HG03097 (cell line): ENCODE measurements at regions not wholly inside any gene's neighbourhood (a gene's known extent, or its start where the extent isn't known, plus 50 kb on each side); places are given as distances from the start of the nearest gene placed in this dataset.
"Not testable (repeated sequence)": the region's sequence is repeated elsewhere in the genome, so short reads cannot be mapped to it uniquely, and the experiment has no call there.

Experiments
- ATAC-seq: cut with Tn5 transposase; IDR thresholded peaks from one replicate; pipeline ENCODE4 v1.9.1; 2021; ENCODE audit not compliant: unreplicated experiment, low FRiP score

- no peak for ATAC-seq
Observed at GRCh38 chr21:15301014-15301413, 236.2 kb upstream of the NRIP1 start.

GRCh38 chr21:15301736-15302135 lies 236.9 kb upstream of the NRIP1 start:
- ATAC-seq: no peak

GRCh38 chr21:15306271-15306670 lies 241.5 kb upstream of the NRIP1 start:
- ATAC-seq: no peak

GRCh38 chr21:15308333-15308732 lies 243.5 kb upstream of the NRIP1 start:
- no peak for ATAC-seq

- no peak for ATAC-seq
Observed at GRCh38 chr21:15309022-15309590, 244.3 kb upstream of the NRIP1 start.

- no peak for ATAC-seq
Observed at GRCh38 chr21:15309721-15310120, 244.9 kb upstream of the NRIP1 start.

- ATAC-seq: no peak
Observed at GRCh38 chr21:15311510-15311909, 246.7 kb upstream of the NRIP1 start.

GRCh38 chr21:15317034-15317433 lies 252.2 kb upstream of the NRIP1 start:
- ATAC-seq: not testable (repeated sequence)

- no peak for ATAC-seq
Observed at GRCh38 chr21:15319727-15320126, 254.9 kb upstream of the NRIP1 start.

- no peak for ATAC-seq
Observed at GRCh38 chr21:15324542-15324941, 259.7 kb upstream of the NRIP1 start.

- no peak for ATAC-seq
Observed at GRCh38 chr21:15326032-15326867, 261.4 kb upstream of the NRIP1 start.

- no peak for ATAC-seq
Observed at GRCh38 chr21:15327637-15328265, 263.0 kb upstream of the NRIP1 start.

- no peak for ATAC-seq
Observed at GRCh38 chr21:15329191-15329590, 264.4 kb upstream of the NRIP1 start.

GRCh38 chr21:15330872-15331271 lies 266.1 kb upstream of the NRIP1 start:
- no peak for ATAC-seq

- no peak for ATAC-seq
Observed at GRCh38 chr21:15332572-15332971, 267.8 kb upstream of the NRIP1 start.

GRCh38 chr21:15333136-15333710 lies 268.4 kb upstream of the NRIP1 start:
- no peak for ATAC-seq

- no peak for ATAC-seq
Observed at GRCh38 chr21:15333951-15334350, 269.2 kb upstream of the NRIP1 start.

- ATAC-seq: no peak
Observed at GRCh38 chr21:15343066-15343465, 278.3 kb upstream of the NRIP1 start.

- no peak for ATAC-seq
Observed at GRCh38 chr21:15352009-15352408, 287.2 kb upstream of the NRIP1 start.

- no peak for ATAC-seq
Observed at GRCh38 chr21:15353546-15353945, 288.7 kb upstream of the NRIP1 start.

GRCh38 chr21:15354516-15354915 lies 289.7 kb upstream of the NRIP1 start:
- no peak for ATAC-seq
